Thymus (tissue), 11 donors: ENCODE measurements at regions not wholly inside any gene's neighbourhood (a gene's known extent, or its start where the extent isn't known, plus 50 kb on each side); places are given as distances from the start of the nearest gene placed in this dataset.

Experiments used
- DNase-seq, 9 donors: peaks; one replicate each; pipeline ENCODE4 v3.0.0-alpha.2; 2013; ENCODE audit warnings: low spot score in 9 of 9, low read depth in 6 of 9, missing footprints in 1 of 9
- H3K27ac ChIP-seq, 2 donors: one replicate each; pipeline ENCODE4 v1.5.1; 2013; ENCODE audit warnings: control low read depth in 1 of 2, low read depth in 1 of 2, low read length in 1 of 2, mild to moderate bottlenecking in 1 of 2, moderate library complexity in 1 of 2
- H3K27me3 ChIP-seq, 2 donors: one replicate each; pipeline ENCODE4 v1.5.1; 2013; ENCODE audit warnings: low read length in 1 of 2; ENCODE audit not compliant: control insufficient read depth in 2 of 2, insufficient read depth in 1 of 2
- H3K36me3 ChIP-seq, 2 donors: one replicate each; pipeline ENCODE4 v1.5.1; 2013; ENCODE audit warnings: low read length in 1 of 2, mild to moderate bottlenecking in 1 of 2, moderate library complexity in 1 of 2; ENCODE audit not compliant: control insufficient read depth in 2 of 2, insufficient read depth in 2 of 2
- H3K4me1 ChIP-seq, 2 donors: one replicate each; pipeline ENCODE4 v1.5.1; 2013; ENCODE audit warnings: low read length in 2 of 2; ENCODE audit not compliant: control insufficient read depth in 2 of 2, insufficient read depth in 2 of 2
- H3K4me3 ChIP-seq, 2 donors: one replicate each; pipeline ENCODE4 v1.5.1; 2013; ENCODE audit warnings: low read length in 2 of 2, control low read depth in 1 of 2, mild to moderate bottlenecking in 1 of 2
- H3K9me3 ChIP-seq, 2 donors: one replicate each; pipeline ENCODE4 v1.5.1; 2013; ENCODE audit warnings: low read length in 1 of 2, mild to moderate bottlenecking in 1 of 2; ENCODE audit not compliant: control insufficient read depth in 2 of 2, insufficient read depth in 1 of 2
- WGBS: extraction: QIAGEN DNeasy Blood & Tissue Kit; methylation state at CpG from one replicate; pipeline ENCODE4 v1.1.7; 2013; 5-methylcytosine and 5-hydroxymethylcytosine counted together
- donor health status: healthy.

- no peaks in the 10 kb centered on the region for H3K36me3 ChIP-seq
- H3K9me3 ChIP-seq = no peaks in the 10 kb centered on the region
- WGBS = 88% methylated on average over 12 of the region's 12 CpGs
- DNase-seq = no peak
- H3K4me3 ChIP-seq = no peak overlapping the region
- H3K27me3 ChIP-seq = no peaks in the 10 kb centered on the region
- H3K4me1 ChIP-seq = no peaks in the 10 kb centered on the region
- no peak overlapping the region for H3K27ac ChIP-seq
Observed at GRCh38 chr2:235201756-235202155, 249.9 kb downstream of the SH3BP4 start.

DNA sequence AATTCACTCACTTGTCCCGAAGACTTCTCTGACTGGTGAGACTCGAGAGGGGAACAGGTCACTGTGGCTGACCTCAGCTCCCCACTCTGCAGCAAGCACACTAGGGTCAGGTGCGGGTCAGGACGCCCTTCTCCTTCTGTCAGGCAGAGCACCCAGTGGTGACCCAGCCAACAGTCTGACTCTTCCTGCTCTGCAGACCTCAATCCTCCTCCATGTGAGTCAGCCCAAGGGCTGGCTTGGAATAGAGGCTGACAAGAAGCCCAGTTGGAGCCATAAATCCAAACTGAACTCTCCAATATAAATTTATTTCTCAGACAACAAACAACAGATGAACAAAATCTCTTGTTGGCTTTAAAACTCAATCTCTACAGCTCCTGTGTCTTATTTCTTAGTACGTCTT, 253.1 kb downstream of the SH3BP4 start:
- H3K4me3 ChIP-seq = no peak overlapping the region
- 95% methylated on average over 5 of the region's 5 CpGs for WGBS
- no peak overlapping the region for H3K27ac ChIP-seq
- no peaks in the 10 kb centered on the region for H3K27me3 ChIP-seq
- H3K4me1 ChIP-seq = no peaks in the 10 kb centered on the region
- no peaks in the 10 kb centered on the region for H3K36me3 ChIP-seq
- no peaks in the 10 kb centered on the region for H3K9me3 ChIP-seq
- DNase-seq = no peak

GRCh38 chr2:235206399-235206798, 254.6 kb downstream of the SH3BP4 start:
- H3K27me3 ChIP-seq = no peaks in the 10 kb centered on the region
- no peak overlapping the region for H3K4me3 ChIP-seq
- DNase-seq = no peak
- H3K9me3 ChIP-seq = no peaks in the 10 kb centered on the region
- H3K27ac ChIP-seq = no peak overlapping the region
- no peaks in the 10 kb centered on the region for H3K4me1 ChIP-seq
- H3K36me3 ChIP-seq = no peaks in the 10 kb centered on the region
- WGBS = 86% methylated on average over 10 of the region's 10 CpGs

- no peaks in the 10 kb centered on the region for H3K36me3 ChIP-seq
- no peaks in the 10 kb centered on the region for H3K4me1 ChIP-seq
- H3K4me3 ChIP-seq = no peak overlapping the region
- DNase-seq = no peak
- no peaks in the 10 kb centered on the region for H3K9me3 ChIP-seq
- WGBS = 33% methylated on average over 5 of the region's 5 CpGs
- no peak overlapping the region for H3K27ac ChIP-seq
- H3K27me3 ChIP-seq = no peaks in the 10 kb centered on the region
Observed at GRCh38 chr2:235206980-235207579, 255.3 kb downstream of the SH3BP4 start.

DNA sequence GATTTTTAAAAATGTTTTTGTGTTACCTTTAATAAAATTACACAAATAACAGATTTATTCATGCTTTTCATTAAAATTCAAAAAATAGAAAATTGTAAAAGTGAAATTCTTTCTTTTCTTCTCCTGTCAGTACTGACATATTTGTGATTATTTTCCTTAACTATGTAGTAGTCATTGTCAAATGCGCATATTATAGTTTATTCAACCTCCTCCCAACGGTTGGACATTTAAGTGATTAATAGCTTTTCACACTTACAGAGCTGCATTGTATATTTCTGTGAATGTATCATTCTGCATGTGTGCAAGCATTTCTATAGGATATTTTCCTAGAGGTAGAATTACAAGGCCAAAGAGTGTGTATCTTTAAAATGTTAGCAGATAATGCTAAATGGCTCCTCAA, 259.2 kb downstream of the SH3BP4 start:
- Histone ChIP-seq H3K27me3 (no peaks in the 10 kb centered on the region), H3K36me3 (no peaks in the 10 kb centered on the region), H3K27ac (no peak overlapping the region), H3K4me1 (no peaks in the 10 kb centered on the region), H3K9me3 (no peaks in the 10 kb centered on the region), H3K4me3 (no peak overlapping the region)
- no peak for DNase-seq
- WGBS = 31% methylated on average over 2 of the region's 2 CpGs

DNA sequence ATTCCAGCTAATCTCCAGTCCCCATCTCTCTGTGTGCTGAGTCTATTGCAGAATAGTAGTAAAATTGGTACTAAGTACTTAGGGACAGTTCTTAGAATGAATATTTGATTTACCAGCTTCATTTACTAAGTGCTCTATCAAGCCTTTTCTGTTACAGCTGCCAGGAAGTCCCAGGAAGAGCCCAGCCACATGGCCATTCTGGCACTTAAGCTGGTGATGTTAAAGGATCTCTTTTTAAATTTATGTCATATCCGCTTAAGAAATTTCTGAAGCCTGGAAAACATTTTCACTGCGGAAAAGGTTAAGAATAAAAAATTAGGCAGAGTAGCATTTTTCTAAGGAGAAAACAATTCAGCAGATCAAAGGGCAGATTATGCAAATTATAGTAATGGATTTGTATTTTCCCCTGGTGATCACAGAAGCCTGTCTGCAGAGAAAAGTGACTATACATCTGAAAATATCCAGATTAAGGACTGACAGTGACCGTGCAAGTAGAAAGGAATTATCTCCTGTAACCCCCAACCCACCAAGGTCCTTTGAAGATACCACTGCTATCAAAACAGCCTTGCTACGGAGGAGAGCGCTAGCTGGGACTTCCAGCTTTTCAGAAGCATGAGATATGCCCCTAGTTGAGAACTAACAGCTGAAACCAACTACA, 260.8 kb downstream of the SH3BP4 start:
- DNase-seq = no peak
- H3K4me1 ChIP-seq = no peaks in the 10 kb centered on the region
- 72% methylated on average over 5 of the region's 5 CpGs for WGBS

DNA sequence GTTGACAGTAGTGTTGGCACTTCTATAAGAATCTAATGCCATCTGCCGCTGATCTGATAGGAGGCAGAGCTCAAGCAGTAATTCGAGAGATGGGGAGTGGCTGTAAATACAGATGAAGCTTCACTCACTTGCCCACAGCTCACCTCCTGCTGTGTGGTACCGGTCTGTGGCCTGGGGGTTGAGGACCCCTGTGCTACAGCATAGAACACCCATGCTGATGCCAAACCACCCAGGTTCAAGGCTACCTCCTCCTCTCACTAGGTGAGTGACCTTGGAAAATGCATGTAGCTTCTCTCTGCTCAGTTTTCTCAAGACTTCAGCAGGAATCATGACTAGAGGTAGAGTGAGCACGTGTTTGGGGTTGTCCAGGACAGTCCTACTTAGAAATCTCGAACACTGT, 263.4 kb downstream of the SH3BP4 start:
- H3K36me3 ChIP-seq = no peaks in the 10 kb centered on the region
- no peaks in the 10 kb centered on the region for H3K9me3 ChIP-seq
- no peaks in the 10 kb centered on the region for H3K27me3 ChIP-seq
- 77% methylated on average over 5 of the region's 5 CpGs for WGBS
- no peak overlapping the region for H3K4me3 ChIP-seq
- no peaks in the 10 kb centered on the region for H3K4me1 ChIP-seq
- DNase-seq = no peak
- H3K27ac ChIP-seq = no peak overlapping the region

More for the DNA sequence above, 260.8 kb downstream of the SH3BP4 start:
- H3K9me3 ChIP-seq = no peaks in the 10 kb centered on the region
- no peak overlapping the region for H3K27ac ChIP-seq
- no peaks in the 10 kb centered on the region for H3K27me3 ChIP-seq
- no peak overlapping the region for H3K4me3 ChIP-seq
- H3K36me3 ChIP-seq = no peaks in the 10 kb centered on the region

GRCh38 chr2:235216901-235217300, 265.1 kb downstream of the SH3BP4 start:
- Histone ChIP-seq H3K4me3 (no peak overlapping the region), H3K27ac (no peak overlapping the region), H3K36me3 (no peaks in the 10 kb centered on the region), H3K27me3 (no peaks in the 10 kb centered on the region), H3K4me1 (no peaks in the 10 kb centered on the region), H3K9me3 (no peaks in the 10 kb centered on the region)
- WGBS = 46% methylated on average over 3 of the region's 3 CpGs
- DNase-seq = no peak

GRCh38 chr2:235217846-235218245, 266.0 kb downstream of the SH3BP4 start:
- H3K9me3 ChIP-seq = no peaks in the 10 kb centered on the region
- H3K27ac ChIP-seq = no peak overlapping the region
- H3K4me3 ChIP-seq = no peak overlapping the region
- WGBS = 69% methylated on average over 5 of the region's 5 CpGs
- no peak for DNase-seq
- H3K27me3 ChIP-seq = no peaks in the 10 kb centered on the region
- H3K36me3 ChIP-seq = no peaks in the 10 kb centered on the region
- H3K4me1 ChIP-seq = no peaks in the 10 kb centered on the region
